ENCODE measurements at regions not wholly inside any gene's neighbourhood (a gene's known extent, or its start where the extent isn't known, plus 50 kb on each side); places are given as distances from the start of the nearest gene placed in this dataset.

DNA sequence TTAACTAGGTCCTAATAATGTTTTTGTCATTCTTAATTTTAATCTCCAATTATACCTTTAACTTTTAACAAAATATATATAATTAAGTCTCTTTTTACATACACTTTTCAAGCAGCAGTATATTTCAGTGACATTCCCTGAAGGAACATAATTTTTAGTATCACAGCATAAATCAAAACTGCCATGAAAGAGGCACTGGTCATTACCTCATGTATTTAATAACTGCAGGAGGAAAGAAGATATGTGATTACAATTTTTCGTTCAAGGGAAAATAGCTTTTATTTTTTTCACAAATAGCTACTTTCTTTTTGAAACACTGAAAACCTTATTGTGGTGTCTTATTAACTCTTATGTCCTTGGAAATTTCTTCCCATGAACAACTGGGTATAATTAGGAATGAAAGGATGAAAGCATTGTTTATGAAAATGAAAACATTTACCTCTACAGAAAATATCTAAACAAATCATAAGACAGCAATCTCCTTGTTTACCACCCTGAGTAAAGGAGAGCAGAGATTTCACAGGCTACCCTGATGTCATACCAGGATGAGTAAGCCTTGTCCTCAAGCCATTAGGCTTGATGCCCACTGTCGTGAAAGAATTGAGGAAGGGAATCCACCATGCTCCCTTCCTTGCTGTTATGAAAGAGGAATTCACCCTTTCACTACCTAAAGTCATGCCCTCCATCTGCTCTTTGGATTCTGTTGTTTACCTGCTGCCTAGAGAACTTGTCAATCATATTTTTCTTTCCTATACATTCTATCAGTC, 877.2 kb upstream of the PCDH20 start:
- DNase-seq: no peak

DNA sequence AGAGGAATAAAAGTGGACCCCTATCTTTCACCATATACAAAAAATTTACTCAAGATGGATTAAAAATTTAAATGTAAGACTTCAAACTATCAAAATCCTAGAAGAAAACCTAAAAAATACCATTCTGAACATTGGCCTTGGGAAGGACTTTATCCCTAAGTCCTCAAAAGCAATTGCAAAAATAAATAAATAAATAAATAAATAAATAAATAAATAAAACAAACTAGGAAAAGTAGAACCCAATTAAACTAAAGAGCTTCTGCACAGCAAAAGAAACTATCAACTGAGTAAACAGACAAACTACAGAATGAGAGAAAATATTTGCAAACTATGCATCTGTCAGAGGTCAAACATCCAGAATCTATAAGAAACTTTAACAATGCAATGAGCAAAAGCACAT, 874.9 kb upstream of the PCDH20 start:
- no peak for DNase-seq

DNA sequence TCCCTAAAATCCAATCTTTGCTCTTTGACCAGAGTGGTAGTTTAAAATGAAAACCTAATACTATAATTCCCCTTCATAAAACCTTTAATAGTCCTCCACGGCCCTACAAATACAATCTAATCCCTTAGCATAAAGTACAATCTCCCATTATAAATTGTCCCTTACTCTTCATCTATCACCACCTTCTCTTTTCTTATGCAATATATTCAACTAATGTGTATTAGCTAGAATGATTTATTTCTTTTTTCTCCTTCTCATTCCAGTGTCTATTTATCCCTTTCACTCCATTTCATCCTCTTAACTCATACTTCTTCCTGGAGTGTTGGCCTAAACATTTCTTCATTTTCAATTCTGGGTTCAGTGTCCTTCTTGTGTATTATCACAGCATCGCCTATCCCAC, 872.1 kb upstream of the PCDH20 start:
- DNase-seq: no peak

DNA sequence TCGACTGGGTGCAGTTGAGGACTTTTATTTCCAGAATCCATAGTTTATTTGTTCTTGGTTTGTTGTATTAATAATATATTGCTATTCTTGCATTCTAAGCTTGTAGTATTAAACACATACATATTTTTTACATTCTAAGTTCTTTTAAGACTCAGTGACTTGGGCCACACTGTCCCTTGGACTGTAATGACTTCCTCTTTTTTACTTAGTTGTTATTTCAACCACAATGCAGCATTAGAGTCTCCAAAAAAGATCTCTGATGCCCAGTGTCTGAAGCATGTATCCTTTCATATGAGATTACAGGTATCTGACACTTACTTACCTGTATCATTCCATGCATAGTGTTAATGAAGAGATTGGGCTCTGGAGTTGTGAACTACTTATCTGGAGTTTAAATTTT, 864.9 kb upstream of the PCDH20 start:
- DNase-seq: no peak

DNA sequence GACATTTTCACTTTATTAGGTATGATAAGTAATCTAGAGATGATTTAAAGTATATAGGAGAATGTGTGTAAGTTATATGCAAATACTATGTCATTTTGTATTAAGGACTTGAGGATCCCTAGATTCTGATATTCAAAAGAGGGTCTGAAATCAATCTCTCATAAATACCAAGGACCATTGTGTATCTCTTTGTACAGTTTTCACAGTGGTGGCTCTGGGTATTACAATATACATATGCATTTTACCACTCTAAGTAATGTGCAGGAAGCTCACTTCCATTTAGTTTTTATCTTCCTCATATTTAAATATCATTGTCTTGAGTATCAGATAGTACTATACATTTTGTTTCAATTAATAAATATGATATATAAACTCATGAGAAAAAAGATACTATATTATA, 862.6 kb upstream of the PCDH20 start:
- DNase-seq: no peak

DNA sequence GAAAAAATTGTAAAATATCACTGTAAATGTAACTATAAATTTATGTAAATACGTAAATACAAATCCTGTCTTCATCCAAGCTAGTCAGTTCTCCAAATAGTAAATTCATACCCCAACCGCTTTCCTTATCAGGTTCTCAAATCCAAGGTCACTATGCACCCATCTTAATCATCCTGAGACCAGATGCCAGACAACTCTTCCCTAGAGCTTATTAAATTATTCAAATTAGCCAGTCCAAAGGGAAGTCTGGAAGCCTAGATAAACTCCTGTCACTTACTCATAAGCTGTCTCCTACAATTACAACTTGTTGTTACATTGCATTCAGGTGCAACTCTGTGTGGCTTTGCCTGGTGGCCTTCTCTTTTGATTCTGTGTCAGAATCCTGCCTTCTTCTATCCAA, 836.1 kb upstream of the PCDH20 start:
- no peak for DNase-seq

DNA sequence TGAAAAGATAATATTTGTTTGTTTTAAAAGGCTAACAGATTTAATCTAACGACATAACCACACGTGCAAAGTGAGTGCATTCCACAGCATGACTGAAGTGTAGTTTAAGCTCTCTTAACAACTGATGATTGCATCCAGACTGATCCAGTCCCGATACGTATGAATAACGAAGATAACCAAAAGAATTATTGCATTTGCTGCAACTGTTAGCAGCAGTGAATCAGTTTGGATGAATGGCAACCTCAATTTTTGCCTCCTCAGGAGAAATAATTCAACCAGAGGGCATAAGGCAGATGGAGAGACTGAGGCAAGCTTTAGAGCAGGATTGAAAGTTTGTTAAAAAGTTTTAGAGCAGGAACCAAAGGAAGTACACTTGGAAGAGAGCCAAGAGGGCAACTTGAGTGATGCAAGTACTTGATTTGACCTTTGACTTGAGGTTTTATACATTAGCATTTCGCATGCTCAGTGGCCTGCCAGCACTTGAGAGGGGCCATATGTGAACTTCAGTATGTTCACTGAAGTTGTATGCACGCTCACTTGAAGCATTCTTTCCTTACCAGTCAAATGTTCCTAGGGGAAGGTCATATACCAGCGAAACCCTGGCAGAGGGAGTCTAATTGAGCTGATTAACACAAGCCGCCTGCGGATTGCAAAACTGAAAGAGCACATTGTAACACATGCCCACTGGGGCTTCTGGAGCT, 835.0 kb upstream of the PCDH20 start:
- no peak for DNase-seq

DNA sequence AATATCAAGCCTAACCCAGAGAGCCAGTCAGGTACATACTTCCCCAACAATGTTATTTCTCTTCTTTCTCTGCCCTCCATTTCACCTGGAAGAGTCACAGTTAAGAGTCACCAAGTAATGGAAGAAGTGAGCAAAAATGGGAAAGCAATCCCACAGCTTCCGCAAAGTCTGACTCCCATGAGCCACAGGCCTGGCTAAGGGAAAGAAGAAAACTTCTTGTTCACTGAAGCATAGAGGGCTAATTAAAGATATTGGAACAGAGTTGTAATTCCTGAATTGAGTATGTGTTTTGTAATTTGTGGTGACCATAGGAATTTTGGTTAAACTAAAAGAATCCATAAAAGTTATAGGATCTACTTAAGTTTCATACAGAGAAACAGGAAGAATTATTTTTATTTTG, 830.9 kb upstream of the PCDH20 start:
- DNase-seq: no peak

DNA sequence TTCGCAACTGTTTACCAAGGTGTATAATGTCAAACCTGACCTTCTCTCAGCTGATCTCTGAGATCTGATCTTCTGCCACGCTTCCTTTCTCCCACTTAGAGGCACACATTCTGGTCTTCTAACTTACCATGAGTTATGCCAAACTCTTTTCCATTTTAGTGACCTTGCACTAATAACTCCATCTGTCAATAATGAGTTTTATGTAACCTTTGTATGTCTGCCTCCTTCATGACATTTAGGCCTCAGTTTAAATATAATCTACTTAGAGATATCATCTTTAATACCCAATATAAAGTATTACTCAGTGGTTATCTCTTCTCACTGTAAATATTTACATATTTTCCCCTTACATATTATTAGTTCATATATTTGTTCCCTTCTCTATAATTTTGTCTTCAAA, 827.5 kb upstream of the PCDH20 start:
- DNase-seq: no peak

DNA sequence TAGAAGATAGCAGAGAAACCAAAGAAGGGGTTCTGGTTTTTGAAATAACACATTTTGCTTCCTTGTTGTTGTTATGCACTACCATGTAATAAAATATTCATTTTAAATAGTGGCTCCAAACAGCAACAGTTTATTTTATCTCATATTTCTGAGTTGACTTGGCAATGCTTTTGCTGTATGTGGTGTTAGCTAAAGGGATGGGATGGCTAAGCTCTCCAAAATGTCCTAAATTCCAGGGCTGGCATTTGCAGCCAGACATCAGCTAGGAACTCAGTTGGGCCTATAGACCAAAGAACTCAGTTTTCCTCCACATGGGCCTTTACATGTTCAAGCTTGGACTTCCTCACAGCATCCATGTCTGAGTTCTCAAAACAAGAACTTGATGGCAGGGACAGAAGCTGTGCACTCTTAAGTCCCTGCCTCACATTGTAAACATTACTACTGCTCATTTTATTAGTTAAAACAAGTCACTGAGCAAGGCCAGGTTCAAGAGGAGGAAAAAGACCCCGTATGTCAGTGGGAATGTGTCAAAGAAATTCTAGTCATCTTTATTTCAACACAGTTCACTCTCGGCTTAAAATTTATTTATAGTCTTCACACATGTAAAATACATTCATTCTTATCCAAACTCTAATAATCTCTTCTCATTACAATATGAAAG, 819.3 kb upstream of the PCDH20 start:
- DNase-seq: no peak

DNA sequence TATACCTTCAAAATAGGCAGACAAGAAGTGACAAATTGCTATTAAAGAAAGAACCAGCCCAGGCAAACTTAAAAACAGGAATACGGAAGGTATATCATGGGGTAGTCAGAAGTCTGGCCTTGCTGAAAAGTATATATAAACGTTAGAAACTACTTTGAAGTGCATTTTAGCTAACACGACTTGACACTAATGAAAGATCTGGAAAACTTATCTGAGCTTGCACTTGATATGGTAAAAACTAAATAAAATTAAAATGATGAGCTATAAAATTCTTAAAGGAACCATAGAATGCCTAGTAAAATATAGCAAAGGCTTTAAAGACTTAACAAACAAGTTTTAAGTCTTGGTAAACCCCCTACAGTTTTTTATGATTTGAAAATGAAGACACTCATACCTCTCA, 795.3 kb upstream of the PCDH20 start:
- no peak for DNase-seq

DNA sequence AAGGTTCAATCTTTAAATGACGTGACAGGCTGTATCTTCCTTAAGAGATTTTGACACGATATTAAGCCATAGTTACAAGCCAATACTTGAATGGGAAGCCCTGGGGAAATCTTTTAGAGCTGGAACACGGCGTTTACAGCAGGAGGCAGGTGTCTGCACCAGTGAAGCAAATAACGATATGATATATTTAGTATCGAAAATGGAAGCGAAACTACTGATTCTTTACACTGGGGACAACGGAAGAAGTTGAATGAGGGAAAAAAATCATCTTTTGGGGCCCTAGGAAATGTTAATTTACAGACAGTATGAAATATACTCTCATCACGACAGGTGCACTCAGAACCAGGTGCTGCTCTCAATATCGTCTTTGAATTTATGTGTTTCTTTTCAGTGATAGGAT, 793.9 kb upstream of the PCDH20 start:
- no peak for DNase-seq

DNA sequence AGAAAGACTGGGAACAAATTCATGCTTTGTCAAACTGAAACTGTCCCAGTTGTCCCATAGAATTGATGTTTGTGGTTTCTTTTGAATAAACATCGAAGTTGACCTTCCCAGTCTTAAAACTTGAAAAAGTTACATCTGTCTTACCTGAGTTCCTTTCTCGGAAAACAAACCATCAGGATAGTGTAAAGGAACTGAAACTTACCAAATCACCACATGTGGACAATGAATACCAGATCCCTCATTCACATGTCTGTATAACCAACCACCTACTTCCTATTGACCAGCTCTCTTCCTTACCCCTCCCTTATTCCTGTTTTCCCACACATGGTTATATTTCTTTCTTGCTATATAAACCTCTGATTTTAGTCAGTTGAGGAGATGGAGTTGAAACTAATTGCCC, 791.7 kb upstream of the PCDH20 start:
- DNase-seq: no peak

DNA sequence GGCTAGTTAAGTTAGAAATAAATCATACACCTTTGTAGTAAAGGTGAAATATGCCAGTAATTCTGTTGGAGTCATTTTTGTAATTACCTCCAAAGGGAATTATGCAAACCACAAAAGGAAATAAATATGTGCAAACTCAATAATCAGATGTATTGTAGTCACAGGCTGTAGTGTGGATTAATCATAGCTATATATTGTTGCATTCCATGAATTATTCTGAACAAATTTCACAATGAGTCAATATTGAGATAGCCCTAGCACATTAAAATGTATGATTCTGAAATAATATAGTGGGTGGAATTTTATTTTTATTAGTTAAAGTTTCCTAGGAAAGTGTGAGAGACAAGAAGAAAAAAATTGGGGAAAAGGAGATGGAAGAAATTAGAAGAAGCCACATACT, 790.5 kb upstream of the PCDH20 start:
- DNase-seq: no peak

DNA sequence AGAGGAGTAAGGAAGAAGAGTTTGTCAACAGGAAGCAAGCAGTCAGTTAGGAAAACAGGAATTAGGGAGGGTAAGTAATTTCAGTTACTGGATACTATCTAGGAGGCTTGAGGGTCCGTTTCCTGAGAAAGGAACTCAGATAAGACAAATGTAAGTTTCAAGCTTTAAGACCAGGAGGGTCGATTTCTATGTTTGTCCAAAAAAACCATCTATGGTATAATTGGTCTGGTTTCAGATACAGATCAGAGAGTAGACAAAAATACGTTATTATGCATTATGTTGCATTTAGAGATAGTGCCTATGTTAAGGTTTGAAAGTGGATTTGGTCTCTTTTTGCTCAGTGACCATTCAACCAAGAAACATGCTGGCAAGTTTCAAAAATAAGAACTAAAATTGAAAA, 789.6 kb upstream of the PCDH20 start:
- no peak for DNase-seq

DNA sequence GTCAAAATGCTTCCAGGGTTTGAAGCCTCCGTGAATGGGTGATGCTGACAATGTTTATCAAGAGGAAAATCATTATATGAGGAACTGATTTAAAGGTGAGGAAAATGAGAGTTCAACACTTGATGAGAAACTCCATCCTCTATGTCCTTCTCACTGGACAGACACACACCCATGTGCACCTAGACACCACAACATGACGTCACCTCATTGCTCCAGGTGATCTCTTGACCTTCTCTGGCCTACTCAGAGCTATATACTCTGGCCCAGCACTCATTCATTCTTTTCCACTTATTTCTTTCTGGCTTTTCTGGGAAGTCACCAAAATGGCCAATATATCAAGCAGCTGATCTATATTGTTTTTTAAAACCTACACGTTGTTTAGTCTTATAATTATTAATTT, 778.7 kb upstream of the PCDH20 start:
- DNase-seq: no peak

DNA sequence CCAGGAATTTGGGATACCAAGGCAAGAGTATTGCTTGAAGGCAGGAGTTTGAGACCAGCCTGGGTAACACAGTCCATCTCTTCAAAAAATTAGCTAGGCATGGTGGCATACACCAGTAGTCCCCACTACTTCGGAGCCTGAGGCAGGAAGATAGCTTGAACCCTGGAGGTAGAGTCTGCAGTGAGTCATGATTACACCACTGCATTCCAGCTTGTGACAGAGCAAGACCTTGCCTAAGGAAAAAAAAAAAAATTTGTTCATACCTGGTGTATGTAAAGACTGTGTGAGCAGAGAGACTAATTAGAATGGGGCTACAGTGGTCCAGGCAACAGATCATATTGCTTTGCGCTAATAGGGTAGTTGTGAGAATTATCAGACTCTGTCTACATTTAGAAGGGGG, 778.3 kb upstream of the PCDH20 start:
- DNase-seq: no peak

DNA sequence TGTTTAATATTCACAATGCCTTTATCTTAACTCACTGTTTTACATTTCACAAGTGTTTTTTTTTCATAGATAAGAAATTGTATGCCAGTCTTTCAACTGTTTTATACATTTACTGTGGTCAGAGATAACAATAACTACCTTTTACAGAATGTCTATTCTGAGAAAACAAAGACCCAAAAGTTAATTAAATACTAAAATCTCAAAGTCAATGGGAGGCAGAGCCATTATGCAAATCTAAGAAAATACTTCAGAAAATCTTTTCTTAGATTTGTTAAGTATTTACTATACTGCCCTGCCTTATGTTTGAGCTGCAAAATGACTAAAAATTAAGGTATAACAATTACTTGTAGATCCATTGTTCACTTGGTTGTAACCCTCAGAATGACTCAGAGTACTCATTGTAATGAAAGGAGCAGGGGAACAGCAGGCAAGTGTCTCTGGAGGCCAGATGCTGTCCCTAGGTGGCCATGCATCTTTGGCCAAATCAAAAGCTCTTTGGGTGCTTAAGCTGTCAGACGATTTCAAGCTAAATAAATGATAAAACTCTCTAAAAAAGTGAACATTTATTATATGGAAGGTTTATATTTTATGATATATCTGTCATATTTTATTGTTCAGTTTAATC, 770.1 kb upstream of the PCDH20 start:
- no peak for DNase-seq

DNA sequence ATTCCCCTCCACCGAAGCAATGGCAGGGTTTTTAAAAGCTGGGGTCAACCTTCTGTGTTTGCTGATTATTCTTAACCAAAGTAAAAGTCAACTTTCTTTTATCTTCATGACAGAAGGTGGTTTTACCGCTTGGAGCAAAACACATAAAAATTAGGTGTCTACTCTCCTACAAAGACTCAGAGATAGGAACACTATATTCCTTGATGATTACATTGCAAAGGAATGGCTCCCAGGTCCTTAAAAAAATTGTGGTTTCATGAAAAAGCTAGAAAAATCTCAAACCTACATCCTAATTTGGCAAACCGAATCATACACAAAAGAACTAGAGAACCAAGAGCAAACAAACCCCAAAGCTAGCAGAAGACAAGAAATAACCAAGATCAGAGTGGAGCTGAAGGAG, 760.4 kb upstream of the PCDH20 start:
- DNase-seq: no peak

DNA sequence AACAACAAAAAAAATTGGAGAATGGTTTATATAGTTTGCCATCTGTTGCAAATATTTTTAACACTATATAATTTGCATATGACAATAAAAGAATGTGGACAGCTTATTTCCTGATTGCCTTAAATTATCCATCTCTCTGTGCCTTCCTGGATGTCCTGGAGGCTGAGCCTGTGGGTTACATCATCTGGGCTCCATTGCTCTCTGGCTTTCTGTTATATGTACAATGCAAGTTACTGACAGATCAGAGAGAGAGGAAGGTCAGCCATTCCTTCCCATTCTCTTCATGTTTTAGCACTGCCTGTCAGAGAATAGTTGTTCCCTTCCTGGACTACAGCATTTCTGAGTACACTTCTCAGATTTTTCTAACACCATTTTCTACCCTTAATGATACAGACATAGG, 758.3 kb upstream of the PCDH20 start:
- DNase-seq: no peak

DNA sequence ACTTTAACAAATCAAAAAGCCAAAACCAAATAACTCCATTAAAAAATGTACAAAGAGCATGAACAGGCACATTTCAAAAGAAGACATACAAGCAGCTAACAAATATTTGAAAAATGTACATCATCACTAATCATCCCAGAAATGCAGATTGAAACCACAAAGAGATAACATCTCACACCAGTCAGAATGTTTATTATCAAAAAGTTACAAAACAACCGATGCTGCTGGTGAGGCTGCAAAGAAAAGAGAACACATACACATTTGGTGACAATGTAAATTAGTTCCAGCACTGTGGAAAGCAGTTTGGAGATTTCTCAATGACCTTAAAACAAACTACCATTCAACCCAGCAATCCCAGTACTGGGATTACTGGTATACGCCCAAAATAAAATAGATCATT, 756.0 kb upstream of the PCDH20 start:
- no peak for DNase-seq

DNA sequence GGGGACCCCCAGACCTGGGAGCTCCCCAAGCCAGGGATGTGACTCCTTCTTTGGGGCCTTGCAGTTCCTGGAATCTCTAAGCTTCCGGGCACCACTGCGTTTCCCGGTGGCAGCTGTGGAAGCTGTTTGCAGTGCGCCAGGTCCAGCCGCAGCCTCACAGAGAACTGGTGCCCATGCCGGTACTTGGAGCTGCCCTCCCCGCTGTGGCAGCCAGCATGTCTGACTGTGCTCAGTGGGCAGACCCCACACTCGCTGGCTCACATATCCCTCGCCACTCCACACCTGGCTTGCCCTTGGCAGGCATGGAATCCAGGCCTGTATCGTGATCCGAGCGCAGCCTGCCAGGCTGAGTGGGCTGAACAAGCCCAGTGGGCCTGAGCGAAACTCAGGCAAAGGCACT, 753.2 kb upstream of the PCDH20 start:
- DNase-seq: no peak

DNA sequence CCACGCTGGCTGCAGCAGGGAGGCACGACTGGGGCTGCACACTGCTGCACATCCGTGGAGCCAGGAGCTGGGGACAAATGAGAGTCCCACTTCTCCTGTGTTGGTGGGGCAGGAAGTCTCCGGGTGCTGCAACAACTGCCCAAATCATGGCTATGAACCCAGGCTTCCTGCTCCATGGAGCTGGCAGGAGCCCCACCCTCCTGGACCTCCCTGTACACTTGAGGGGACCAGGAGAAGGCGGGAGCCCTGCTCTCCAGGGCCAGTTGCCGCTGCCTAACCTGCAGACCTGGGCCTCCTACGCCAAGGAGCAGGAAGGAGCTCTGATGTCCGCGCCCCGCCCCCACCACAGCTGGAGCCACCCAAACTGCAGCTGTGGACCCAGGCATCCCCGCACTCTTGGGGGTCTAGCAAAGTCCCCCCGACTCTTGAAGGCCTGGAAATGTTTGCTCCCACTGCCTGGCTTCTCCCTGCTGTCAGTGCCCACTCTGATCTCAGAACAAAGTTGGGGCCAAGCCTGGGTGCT, 752.1 kb upstream of the PCDH20 start:
- no peak for DNase-seq

DNA sequence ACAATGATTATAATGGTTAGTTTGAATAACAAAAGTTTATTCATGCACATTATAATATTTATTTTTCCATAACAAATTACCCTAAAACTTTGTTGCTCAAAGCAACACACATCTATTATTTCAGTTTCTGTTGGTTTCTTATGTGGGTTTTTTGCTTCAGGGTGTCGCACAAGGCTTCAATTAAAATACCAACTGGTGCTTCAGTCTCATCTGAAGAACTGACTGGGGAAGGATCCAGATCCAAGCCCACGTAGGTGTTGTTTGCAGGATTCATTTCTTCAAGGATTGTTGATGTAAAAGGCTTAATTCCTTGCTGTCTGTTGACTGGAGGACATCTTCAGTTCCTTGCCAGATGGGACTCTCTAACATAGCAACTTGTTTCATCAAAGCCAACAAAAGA, 747.2 kb upstream of the PCDH20 start:
- no peak for DNase-seq

All from NCI-H1694 treated with DMSO at 0.1 percent for 48 hours (cell line).